Prostate gland (tissue), 2 donors: ENCODE measurements at regions not wholly inside any gene's neighbourhood (a gene's known extent, or its start where the extent isn't known, plus 50 kb on each side); places are given as distances from the start of the nearest gene placed in this dataset.

Experiments
- CTCF ChIP-seq, 4 experiments: fragments of 200-600 bp in 2 of 4; fragments of 450-650 bp in 2 of 4; sonication (generic) in 2 of 4; IDR thresholded peaks; 1 replicate in 3 of 4; 2 replicates in 1 of 4; pipeline ENCODE4 v1.5.1; 2016 to 2019; ENCODE audit warnings: antibody characterized with exemption in 4 of 4, mild to moderate bottlenecking in 2 of 4, moderate library complexity in 2 of 4
- POLR2A ChIP-seq: fragments of 450-650 bp; IDR thresholded peaks from one replicate; pipeline ENCODE4 v1.6.1; 2016; ENCODE audit warnings: antibody characterized with exemption, mild to moderate bottlenecking
- POLR2AphosphoS5 ChIP-seq: sonication (generic); formaldehyde crosslinking; IDR thresholded peaks from one replicate; pipeline ENCODE4 v1.6.1; 2017; ENCODE audit warnings: antibody characterized with exemption

GRCh38 chr6:144580771-144581170, 295.6 kb downstream of the UTRN start:
- TF ChIP-seq CTCF (IDR thresholded peaks at IDR 0.05) (no peak), POLR2A (no peak), POLR2AphosphoS5 (no peak)
